Peyer's patch (tissue), 4 donors: ENCODE measurements at regions not wholly inside any gene's neighbourhood (a gene's known extent, or its start where the extent isn't known, plus 50 kb on each side); places are given as distances from the start of the nearest gene placed in this dataset.

Experiments
- DNase-seq, 3 donors: peaks; one replicate each; pipeline ENCODE4 v3.0.0-alpha.2; 2017 to 2019
- H3K27ac ChIP-seq, 4 donors: fragments of 200-600 bp; sonication (generic); one replicate each; pipeline ENCODE4 v1.5.1; 2016 to 2019
- H3K27me3 ChIP-seq, 2 donors: fragments of 200-600 bp; sonication (generic); one replicate each; pipeline ENCODE4 v1.5.1; 2019
- H3K36me3 ChIP-seq, 3 donors: fragments of 200-600 bp; sonication (generic); one replicate each; pipeline ENCODE4 v1.5.1; 2016 to 2019
- H3K4me1 ChIP-seq, 4 donors: fragments of 200-600 bp; sonication (generic); one replicate each; pipeline ENCODE4 v1.5.1; 2016 to 2019
- H3K4me3 ChIP-seq, 4 donors: fragments of 200-600 bp; sonication (generic); 1 replicate in 3 of 4; 2 replicates in 1 of 4; pipeline ENCODE4 v1.5.1; 2016 to 2019; ENCODE audit warnings: mild to moderate bottlenecking in 1 of 4
- H3K9me3 ChIP-seq, 4 donors: fragments of 200-600 bp; sonication (generic); one replicate each; pipeline ENCODE4 v1.5.1; 2016 to 2019; ENCODE audit warnings: mild to moderate bottlenecking in 1 of 4
- CTCF ChIP-seq, 6 experiments: fragments of 450-650 bp in 4 of 6; fragments of 200-600 bp in 2 of 6; sonication (generic) in 1 of 6; IDR thresholded peaks; one replicate each; pipeline ENCODE4 v1.5.1; 2017 to 2019; ENCODE audit warnings: antibody characterized with exemption in 6 of 6, mild to moderate bottlenecking in 3 of 6, moderate library complexity in 1 of 6
- POLR2A ChIP-seq, 2 donors: fragments of 450-650 bp; IDR thresholded peaks; one replicate each; pipeline ENCODE4 v1.5.1; 2017; ENCODE audit warnings: antibody characterized with exemption in 2 of 2, mild to moderate bottlenecking in 2 of 2, moderate library complexity in 2 of 2

DNA sequence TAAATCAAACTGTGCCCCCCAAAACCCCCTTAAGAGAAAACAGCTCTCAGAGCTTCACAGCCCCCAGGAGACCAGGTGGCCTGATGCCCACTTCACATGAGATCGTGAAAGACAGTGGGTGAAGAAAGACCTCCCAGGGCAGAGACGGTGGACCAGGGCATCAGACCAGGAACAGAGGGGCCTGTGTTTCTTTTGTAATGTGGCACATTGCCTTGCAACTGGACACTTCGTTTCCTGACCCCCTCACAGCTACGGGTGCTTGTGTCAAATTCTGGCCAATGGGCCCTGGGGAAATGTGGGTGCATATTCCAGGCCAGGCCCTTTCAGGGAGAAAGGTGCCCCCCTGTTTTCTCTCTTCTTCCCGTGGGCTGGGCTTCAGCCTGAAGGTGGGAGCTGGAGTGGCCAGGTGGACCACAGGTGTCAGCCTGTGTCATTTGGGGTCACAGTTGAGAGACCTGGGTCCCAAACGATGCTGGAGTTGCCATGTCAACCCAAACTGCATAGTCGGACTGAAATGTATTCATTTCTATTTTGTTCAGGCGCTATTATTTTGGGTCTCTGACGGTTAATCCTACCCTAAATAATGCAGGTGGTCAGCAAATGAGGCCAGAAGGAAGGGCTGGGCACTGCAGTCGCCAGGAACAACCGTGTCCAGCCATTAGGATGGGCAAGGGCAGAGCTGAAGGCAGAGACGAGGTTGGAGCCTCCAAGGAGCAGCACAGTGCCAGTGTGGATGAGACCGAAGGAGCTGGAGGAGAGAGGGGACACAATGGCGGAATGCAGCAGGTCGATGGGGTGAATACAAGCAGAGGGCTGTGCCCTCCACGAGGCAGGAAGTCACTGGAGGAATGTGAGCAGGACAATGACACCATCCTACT, 338.2 kb downstream of the EIPR1 start:
- H3K4me1 ChIP-seq = no peaks in the 10 kb centered on the region
- no peaks in the 10 kb centered on the region for H3K27me3 ChIP-seq
- H3K36me3 ChIP-seq = no peaks in the 10 kb centered on the region
- TF ChIP-seq POLR2A (IDR thresholded peaks at IDR 0.05) (no peak), CTCF (IDR thresholded peaks at IDR 0.05) (no peak)
- H3K9me3 ChIP-seq = no peaks in the 10 kb centered on the region
- H3K27ac ChIP-seq = no peak overlapping the region
- H3K4me3 ChIP-seq = no peak overlapping the region
- DNase-seq = no peak

DNA sequence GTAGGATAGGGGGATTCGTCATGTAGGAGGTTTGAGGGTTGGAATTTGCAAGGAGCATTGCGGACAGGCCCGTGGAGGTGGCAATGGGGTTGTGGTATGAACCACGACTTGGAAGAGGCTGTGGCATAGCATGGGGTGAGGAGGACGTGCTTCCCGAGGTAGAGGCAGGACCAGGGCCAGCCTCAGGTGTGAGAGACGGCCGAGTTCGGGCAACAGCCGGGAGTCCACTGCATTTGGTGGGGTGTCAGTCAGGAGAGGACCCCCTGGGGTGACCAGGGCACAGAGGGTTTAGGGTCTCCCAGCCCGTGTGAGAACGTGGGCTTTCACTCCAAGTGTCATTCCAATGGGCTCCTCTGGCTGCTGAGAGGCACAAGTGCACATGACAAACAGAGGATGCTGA, 339.0 kb downstream of the EIPR1 start:
- TF ChIP-seq POLR2A (IDR thresholded peaks at IDR 0.05) (no peak), CTCF (IDR thresholded peaks at IDR 0.05) (no peak)
- DNase-seq = no peak
- H3K4me3 ChIP-seq = no peak overlapping the region
- no peak overlapping the region for H3K27ac ChIP-seq
- no peaks in the 10 kb centered on the region for H3K9me3 ChIP-seq
- H3K36me3 ChIP-seq = no peaks in the 10 kb centered on the region
- no peaks in the 10 kb centered on the region for H3K27me3 ChIP-seq
- no peaks in the 10 kb centered on the region for H3K4me1 ChIP-seq

DNA sequence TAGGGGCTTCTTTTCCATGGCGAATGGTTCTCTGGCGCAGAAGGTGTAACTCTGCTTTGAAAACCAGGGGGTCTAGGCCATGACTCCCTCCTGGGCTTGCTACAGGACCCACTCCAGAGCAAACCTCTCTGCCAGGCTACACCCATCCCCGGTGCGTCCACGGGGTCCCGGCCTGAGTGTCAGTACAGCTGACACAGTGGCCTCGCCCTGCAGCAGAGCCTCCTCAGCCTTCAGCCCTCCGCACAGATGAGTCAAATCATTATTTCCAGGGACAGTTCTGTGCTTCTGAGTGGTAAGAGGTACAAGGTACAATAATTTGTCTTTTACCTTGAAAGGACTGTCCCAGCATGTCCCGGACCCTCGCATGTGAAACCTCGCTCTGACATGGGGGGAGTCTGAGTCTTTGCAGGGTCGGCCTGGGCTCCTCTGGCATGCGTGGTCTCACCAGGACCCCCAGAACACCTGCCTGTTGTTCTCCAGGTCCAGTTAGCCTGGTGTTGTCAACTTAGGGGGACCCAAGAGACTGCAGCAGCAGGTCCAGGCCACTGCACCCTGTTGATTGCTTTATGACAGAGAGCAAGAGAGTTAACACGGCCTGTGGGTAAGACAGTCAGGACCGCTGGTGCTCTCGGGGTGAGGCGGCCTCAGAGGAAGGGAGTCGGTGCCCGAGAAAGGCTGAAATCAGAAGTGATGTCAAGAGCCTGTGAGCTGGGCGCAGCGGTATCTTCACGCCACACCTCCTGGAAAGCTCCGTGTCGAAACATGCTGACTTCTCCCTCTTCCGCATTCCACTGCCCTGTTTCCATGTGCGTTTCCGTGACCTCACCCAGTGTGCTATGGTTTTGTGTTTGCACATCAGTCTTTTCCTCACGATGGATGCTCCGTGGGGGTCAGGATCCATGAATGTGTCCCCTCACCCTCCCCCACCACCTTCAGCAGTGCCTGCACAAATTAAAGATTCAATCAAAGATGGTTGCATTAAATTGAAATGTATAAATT, 340.1 kb downstream of the EIPR1 start:
- Histone ChIP-seq H3K27ac (no peak overlapping the region), H3K36me3 (no peaks in the 10 kb centered on the region), H3K4me1 (no peaks in the 10 kb centered on the region), H3K27me3 (no peaks in the 10 kb centered on the region), H3K9me3 (no peaks in the 10 kb centered on the region), H3K4me3 (no peak overlapping the region)
- no peak for DNase-seq
- no peak for TF ChIP-seq POLR2A (IDR thresholded peaks at IDR 0.05)
- no peak for TF ChIP-seq CTCF (IDR thresholded peaks at IDR 0.05)

DNA sequence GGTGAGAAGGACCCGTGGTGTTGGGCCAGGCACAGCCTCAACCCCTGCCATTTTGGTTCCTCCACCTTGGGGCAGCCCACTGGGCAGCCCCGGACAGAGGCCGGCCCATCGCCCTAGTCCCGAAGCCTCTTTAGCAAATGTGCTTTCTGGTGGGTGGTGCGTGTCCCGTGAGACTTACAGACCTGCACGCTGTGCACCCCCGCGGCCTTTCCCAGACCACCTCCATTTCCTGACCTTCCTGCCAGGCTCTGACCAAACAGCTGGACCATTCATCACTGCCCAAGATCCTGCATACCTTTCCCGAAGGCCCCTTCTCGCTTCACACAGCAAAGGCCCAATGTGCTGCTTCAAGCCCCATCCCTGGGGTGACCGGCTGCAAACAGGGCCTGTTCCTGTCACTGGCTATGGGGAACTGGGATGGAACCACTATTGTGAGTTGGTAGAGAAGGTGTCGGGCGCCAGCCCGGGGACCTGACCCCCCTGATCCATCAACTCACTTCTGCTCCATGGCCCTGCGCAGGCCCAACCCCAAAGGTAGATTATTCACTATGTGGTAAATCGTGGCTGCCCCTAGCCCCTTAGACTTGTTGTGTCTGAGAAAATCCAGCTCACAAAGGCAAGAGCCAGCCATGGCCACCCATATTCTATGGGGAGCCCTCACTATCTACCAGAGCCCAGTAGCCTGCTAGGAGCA, 341.0 kb downstream of the EIPR1 start:
- TF ChIP-seq POLR2A (IDR thresholded peaks at IDR 0.05) = no peak
- no peak for DNase-seq
- no peaks in the 10 kb centered on the region for H3K27me3 ChIP-seq
- H3K27ac ChIP-seq = no peak overlapping the region
- H3K4me3 ChIP-seq = no peak overlapping the region
- no peaks in the 10 kb centered on the region for H3K9me3 ChIP-seq
- no peaks in the 10 kb centered on the region for H3K36me3 ChIP-seq
- H3K4me1 ChIP-seq = no peaks in the 10 kb centered on the region

GRCh38 chr2:3035385-3036050, 342.1 kb downstream of the EIPR1 start:
- Histone ChIP-seq H3K27ac (no peak overlapping the region), H3K9me3 (no peaks in the 10 kb centered on the region), H3K4me1 (no peaks in the 10 kb centered on the region), H3K27me3 (no peaks in the 10 kb centered on the region), H3K4me3 (no peak overlapping the region), H3K36me3 (no peaks in the 10 kb centered on the region)
- TF ChIP-seq CTCF (IDR thresholded peaks at IDR 0.05) = no peak
- TF ChIP-seq POLR2A (IDR thresholded peaks at IDR 0.05) = no peak
- no peak for DNase-seq
